ELF-1 (cell line): ENCODE measurements at regions not wholly inside any gene's neighbourhood (a gene's known extent, or its start where the extent isn't known, plus 50 kb on each side); places are given as distances from the start of the nearest gene placed in this dataset.

ENCODE experiments used
- DNase-seq: peaks from one replicate; pipeline ENCODE4 v3.0.0-alpha.2; 2016; ENCODE audit warnings: low read depth, low spot score

- peak; percentile 47 for DNase-seq
These were observed 389.2 kb downstream of the PLPP3 start for GRCh38 chr1:56189946-56190805.

DNA sequence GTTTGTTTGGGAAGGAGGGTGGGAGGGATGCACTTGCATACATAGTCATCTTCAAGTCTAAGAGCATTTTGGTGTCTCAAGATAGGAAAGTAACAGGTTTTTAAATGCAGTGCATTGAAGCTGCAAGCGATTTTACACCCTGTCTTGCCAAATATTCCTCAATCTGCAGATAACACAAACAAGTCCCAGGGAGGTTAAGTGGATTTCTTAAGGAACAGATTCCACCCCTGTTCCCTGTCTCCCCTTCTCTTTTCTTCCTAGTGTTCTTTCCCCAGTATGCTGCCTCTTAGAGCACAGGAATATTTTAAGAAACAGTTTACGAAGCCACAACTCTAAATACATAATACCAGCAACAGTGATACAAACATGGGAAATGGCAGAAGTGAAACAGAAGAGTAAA is 389.9 kb downstream of the PLPP3 start:
- DNase-seq: no peak

DNA sequence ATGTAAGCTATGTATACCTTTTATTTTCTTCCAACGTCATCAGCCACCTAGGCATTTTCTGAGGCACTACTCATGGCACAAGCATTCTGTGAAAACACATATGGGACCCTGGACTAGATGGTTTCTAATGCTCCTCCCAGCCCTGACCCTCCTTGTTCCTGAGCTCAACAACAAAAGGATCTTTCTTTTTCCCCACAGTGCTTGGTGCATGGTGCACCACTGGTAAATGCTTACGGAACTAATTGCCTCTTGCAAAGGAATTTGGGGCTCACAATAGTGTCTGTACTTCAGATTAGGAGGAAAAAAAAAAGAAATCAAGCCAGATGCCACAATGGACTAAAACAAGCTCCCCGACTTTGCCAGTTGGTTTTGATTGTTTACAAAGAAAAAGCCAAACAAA is 390.5 kb downstream of the PLPP3 start:
- DNase-seq: no peak

- DNase-seq: no peak
These were observed 391.1 kb downstream of the PLPP3 start for GRCh38 chr1:56188221-56188620.

DNA sequence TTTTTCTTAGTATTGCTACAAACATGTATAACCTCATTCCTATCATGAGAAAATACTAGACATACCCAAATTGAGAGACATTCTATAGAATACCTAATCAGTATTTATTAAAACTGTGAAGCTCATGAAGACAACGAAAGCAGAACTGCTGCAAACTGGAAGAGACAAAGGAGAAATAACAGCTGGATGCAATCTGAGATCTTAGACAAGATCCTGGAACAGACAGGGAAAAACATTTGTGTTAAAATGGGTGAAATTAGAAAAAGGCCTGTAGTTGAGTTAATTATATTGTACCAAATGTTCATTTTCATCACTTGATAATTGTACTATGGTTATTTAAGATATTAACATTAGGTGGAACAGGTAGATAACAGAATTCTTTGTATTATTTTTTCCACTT is 392.0 kb downstream of the PLPP3 start:
- DNase-seq: no peak

- DNase-seq: no peak
These were observed 393.9 kb downstream of the PLPP3 start for GRCh38 chr1:56185493-56185892.

DNA sequence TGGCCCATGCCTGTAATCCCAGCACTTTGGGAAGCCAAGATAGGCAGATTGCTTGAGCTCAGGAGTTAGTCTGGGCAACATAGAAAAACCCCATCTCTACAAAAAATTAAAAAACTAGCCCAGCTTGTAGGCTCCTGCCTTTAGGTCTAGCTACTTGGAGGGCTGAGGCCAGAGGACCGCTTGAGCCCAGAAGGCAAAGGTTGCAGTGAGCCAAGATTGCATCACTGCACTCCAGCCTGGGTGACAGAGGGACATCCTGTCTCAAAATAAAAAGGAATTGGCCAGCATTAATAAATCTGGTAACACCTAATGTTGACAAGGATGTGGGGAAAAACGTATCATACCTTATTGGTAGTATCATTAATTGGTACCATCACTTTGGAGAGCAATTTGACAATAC is 396.2 kb downstream of the PLPP3 start:
- no peak for DNase-seq

DNA sequence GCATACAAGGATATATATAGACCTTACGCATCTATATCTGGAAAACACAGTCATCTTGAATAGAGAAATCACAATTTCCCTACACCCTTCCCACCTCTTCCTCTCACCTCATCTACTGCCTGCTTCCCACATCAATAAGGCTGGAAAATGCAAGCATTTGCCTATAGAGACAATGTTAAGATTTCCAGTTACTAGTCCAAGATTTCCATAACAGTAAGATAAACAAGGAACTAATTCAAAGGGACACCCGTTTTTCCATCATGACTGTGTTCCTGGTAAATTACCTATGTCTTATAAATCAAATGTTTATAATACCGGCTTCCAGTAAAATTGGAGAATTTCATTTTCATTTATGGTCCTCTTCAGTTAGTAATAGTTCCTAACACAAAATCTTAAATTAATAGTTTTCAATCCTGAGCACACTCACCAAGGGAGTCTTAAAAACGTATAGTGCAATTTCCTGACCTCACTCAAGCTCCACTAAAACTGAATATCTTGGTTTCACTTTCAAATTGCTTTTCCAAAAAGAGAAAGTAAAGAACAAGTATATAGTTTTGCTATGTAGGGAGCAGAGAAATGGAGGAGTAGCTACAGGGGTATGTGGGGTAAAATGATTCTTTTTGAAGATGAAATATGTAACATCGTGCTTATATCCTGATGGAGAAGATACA is 398.7 kb downstream of the PLPP3 start:
- DNase-seq: no peak

DNA sequence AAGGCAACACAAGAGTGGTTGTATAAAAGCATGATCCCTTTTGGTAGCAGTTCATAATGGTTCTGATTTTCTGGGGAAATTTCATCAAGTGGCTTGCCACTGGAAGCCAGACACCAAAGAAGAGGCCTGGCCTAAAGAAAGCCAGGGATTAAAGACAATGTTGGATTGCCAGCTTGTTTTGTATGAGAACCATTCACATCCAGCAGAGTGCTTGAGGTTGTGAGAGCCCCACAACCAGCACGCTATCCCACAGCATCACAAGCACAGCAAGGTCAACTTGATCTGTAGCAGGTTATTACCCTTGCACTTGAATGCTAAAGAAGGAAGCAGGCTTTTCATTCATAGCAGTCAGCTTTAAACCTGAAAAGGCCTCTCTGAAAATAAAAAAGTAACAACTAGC is 399.8 kb downstream of the PLPP3 start:
- no peak for DNase-seq

- no peak for DNase-seq
These were observed 404.2 kb downstream of the PLPP3 start for GRCh38 chr1:56175211-56175610.

DNA sequence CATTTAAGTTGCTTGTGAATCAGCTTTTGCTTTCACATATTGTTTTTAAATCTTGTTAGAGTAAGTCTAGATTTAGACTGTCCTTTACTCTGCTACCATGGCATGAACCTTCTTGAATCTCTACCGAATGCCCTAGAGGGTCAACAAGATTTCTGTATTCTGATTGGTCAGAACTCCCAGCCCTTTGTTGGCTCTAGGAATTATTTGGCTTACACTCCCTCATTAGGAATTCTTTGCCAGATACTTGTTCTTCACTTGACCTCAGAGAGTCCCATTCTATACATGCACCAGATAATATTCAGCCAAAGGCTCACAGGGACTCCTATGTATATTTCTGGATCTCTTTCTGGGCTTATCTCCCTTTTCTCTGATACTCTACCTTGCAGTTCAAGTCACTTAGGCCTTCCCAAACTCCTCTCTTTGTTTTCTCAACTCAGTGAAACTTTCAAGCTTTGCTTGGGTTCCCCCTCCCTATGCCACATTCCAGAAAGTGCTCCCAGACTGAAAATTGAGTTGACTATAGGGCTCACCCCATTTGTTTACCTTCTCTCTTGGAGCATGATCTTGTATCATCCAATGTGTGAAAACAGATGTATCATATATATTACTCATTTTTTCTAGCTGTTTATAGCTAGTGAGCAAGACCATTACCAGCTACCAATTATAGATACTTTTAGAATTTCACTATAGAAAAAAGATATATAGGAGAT is 405.0 kb downstream of the PLPP3 start:
- DNase-seq: no peak

GRCh38 chr1:56173736-56174135 is 405.6 kb downstream of the PLPP3 start:
- DNase-seq: no peak

DNA sequence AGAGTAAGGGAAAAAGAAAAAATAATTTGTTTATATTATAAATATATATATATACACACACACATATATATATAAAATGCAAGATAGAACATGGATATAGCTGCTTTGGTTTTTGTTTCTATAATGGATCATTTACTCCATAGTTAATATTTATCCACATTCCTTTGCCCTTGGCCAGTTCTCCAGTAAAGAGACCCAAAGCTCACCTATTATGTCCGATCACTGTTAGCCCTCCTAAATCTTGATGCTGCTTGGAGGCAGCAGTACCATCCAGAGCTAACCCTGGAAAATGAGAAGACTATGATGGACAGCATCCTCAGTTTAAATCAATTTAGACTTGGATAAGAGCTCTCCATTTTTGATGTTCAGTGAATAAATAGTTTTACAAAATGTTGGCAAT is 407.7 kb downstream of the PLPP3 start:
- no peak for DNase-seq

DNA sequence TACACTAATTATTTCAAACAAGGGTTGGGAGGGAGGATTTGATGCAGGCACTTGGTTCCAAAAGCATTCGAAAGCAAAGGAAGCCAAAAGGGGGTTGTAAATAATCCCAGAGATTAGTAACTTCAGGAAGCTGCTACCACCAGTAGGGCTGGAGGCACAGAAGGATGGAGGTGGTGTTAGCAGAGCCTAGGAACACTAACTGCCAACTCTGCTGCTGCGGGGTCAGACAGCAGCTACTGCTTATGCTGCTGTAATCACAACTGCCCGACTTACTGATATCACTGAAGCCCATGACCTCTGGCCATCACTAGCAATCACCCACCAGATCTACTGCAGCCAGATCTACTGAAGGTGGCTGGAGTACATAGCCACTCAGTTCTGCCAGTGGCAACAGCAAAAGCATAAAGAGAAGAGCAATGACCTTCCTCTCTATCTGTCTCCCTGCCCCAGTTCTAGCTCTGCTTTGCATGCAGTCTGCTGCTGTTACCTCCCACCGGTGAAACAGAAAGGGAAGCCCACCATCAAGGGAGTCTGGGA is 408.5 kb downstream of the PLPP3 start:
- DNase-seq: no peak

- DNase-seq: no peak
These were observed 409.5 kb downstream of the PLPP3 start for GRCh38 chr1:56169856-56170255.

DNA sequence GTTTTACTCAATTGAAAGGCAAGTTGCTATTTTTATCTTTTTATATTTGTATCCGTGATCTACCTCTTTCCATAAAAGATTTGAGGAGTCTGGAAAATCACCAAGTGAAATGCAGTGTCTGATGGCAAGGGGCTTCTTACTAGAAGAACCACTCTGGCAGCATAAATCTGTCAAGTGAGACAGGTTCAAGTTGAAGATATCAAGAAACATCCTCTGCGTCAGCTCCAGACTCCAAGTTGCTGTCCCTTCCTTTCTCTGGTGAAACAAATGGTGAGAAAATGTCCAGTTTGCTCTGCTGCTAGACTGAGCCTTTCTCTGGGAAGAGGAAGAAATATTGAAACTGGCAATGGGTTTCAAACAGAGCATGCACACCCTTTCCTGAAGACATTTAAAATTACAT is 411.2 kb downstream of the PLPP3 start:
- DNase-seq: no peak

- no peak for DNase-seq
These were observed 411.8 kb downstream of the PLPP3 start for GRCh38 chr1:56167596-56167995.

DNA sequence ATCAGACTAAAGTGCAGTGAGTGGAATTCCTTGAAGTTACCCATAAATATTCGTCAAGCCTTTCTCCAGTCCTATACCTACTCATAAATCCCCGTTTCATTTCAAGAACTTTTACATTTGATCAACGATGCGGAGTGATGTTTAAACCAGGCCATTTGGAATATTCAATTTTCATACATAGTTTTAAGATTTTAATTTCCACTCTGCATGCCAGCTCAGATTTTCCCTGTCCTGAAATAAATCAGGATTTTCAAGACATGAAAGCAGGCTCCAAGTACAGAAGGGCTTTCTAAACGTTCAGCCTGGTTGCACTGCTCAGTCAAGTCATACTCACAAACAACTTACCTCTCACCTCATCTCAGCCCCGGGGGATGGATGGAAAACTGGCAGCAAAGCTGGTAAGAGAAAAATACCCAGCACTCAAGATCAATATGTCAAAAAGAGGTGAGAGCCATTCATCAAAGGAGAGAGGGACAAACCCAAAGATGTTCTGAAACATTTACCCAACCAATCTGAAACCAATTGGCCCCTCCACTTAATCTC is 418.5 kb downstream of the PLPP3 start:
- no peak for DNase-seq

- DNase-seq: peak; percentile 10
These were observed 422.1 kb downstream of the PLPP3 start for GRCh38 chr1:56156971-56157876.

GRCh38 chr1:56153276-56153675 is 426.1 kb downstream of the PLPP3 start:
- no peak for DNase-seq

DNA sequence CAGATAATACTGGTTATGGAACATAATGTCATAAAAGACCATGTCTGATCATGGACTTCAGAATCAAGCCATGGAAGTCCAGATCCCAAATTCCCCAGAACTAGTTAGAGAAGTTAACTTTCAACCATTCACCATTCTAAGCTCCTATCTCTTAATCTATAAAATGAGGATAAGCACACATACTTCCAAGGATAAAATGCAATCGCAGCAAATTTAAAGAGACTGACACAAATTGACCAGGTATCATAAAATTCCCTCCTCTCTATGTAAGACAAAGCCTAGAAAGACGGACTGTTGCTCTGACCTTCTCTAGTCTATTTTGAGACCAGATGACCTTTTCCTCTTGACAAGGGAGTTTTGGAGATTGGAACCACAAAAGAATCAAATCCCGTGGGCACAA is 426.7 kb downstream of the PLPP3 start:
- no peak for DNase-seq
